GM12891 (cell line): ENCODE measurements at regions not wholly inside any gene's neighbourhood (a gene's known extent, or its start where the extent isn't known, plus 50 kb on each side); places are given as distances from the start of the nearest gene placed in this dataset.

Experiments used
- DNase-seq: peaks from one replicate; pipeline ENCODE4 v3.0.0; 2011; ENCODE audit warnings: low spot score; ENCODE audit not compliant: insufficient read length
- FAIRE-seq: peaks from 2 replicates; lab custom pipeline; 2011; peaks lifted over from hg19 to GRCh38; lab: Jason Lieb, UNC
- PAX5 ChIP-seq: IDR thresholded peaks from 2 replicates; pipeline ENCODE4 v1.6.1; 2011; ENCODE audit warnings: low read length, moderate library complexity, mild to moderate bottlenecking; ENCODE audit not compliant: insufficient read depth, severe bottlenecking
- POLR2A ChIP-seq: IDR thresholded peaks from 2 replicates; pipeline ENCODE4 v1.6.1; 2011; ENCODE audit warnings: low read depth, low read length, control low read depth
- POLR2AphosphoS5 ChIP-seq: IDR thresholded peaks from 2 replicates; pipeline ENCODE4 v1.6.1; 2011; ENCODE audit warnings: low read depth, low read length, control low read depth
- POU2F2 ChIP-seq: IDR thresholded peaks from 2 replicates; pipeline ENCODE4 v1.6.1; 2011; ENCODE audit warnings: low read depth, mild to moderate bottlenecking, control low read depth, low read length, moderate library complexity
- SPI1 ChIP-seq: IDR thresholded peaks from 2 replicates; pipeline ENCODE4 v1.6.1; 2011; ENCODE audit warnings: low read depth, low read length, control low read depth
- TAF1 ChIP-seq: IDR thresholded peaks from 2 replicates; pipeline ENCODE4 v1.6.1; 2011; ENCODE audit warnings: low read depth, low read length, control low read depth

- FAIRE-seq (no peak), DNase-seq (no peak)
- no peak for TF ChIP-seq POLR2A
- no peak for TF ChIP-seq POU2F2
- TF ChIP-seq POLR2AphosphoS5, result no peak
- TF ChIP-seq PAX5, result no peak
- TF ChIP-seq TAF1, result no peak
- TF ChIP-seq SPI1, result no peak
These were observed 251.2 kb upstream of the OBI1 start for GRCh38 chr13:78910147-78910546.

DNA sequence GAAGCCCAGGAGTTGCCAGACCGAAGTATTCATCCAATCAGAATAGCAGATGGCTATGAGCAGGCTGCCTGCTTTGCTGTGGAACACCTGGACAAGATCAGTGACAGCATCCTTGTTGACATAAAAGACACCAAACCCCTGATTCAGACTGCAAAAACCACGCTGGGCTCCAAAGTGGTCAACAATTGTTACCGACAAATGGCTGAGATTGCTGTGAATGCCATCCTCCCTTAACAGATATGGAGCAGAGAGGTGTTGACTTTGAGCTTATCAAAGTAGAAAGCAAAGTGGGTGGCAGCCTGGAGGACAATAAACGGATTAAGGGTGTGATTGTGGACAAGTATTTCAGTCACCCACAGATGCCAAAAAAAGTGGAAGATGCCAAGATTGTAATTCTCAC, 250.3 kb upstream of the OBI1 start:
- TF ChIP-seq SPI1 (no peak), TAF1 (no peak)
- DNase-seq, result no peak
- FAIRE-seq, result no peak

GRCh38 chr13:78907006-78907405, 248.1 kb upstream of the OBI1 start:
- TF ChIP-seq PAX5, result no peak
- no peak for TF ChIP-seq POLR2AphosphoS5
- no peak for TF ChIP-seq SPI1
- TF ChIP-seq POLR2A, result no peak
- TF ChIP-seq TAF1, result no peak
- no peak for TF ChIP-seq POU2F2
- DNase-seq (no peak), FAIRE-seq (no peak)

DNA sequence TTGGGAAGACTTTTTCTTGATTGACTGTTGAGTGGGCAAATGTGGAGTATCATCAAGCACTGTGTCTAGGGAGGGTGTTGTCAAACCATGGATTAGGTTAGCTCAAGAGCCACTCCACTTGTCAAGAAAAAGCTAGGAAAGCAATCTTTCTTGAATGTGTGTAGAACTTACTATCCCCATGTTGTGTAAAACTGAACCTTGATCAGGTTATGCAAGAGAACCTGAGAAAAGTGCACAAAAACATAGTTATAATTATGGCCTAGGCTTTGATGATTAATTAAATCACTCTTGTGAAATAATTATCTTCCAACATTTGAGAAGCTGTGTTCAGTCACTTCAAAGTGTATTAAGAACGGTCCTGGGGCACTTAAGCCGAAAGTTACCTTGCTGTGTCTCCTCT, 238.2 kb upstream of the OBI1 start:
- TF ChIP-seq POLR2AphosphoS5 (no peak), SPI1 (no peak), POLR2A (no peak), POU2F2 (no peak), TAF1 (no peak), PAX5 (no peak)
- FAIRE-seq (no peak), DNase-seq (no peak)

- DNase-seq, result no peak
- FAIRE-seq, result no peak
- no peak for TF ChIP-seq TAF1
These were observed 225.6 kb upstream of the OBI1 start for GRCh38 chr13:78884571-78884970.

- FAIRE-seq (no peak), DNase-seq (no peak)
- TF ChIP-seq POLR2A, result no peak
- TF ChIP-seq TAF1, result no peak
- TF ChIP-seq POLR2AphosphoS5, result no peak
- no peak for TF ChIP-seq PAX5
- no peak for TF ChIP-seq POU2F2
- no peak for TF ChIP-seq SPI1
These were observed 222.8 kb upstream of the OBI1 start for GRCh38 chr13:78881751-78882150.

GRCh38 chr13:78881054-78881453, 222.1 kb upstream of the OBI1 start:
- FAIRE-seq, result no peak
- no peak for DNase-seq

DNA sequence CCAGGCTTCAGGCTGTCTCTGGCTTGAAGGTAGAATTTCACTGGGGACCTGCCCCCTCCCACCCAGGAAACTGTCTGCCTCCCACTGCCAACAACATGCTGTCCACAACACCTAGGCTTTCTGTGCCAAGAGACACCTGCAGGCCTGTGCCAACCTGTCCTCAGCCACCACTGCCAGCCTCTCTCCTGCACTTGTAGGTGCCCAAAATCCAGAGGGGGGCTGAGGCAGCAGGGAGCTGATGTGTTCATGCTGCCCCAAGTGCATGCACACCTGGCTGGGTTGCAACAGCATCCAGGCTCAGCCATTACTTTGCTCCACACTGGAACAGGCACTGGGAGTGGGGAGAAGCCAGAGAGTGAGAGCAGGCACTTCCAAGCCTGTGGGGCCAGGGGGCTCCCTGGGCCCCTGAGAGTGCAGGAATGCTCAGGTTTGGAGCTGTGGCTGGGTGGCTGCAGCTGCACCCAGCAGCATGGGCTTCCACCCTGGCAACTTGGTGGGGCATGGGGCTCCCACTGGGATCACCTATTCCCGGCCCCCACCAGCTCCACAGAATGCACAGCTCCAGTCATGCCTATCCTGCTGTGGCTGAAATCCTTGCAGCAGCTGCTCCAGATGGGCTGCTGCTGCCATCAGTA, 218.1 kb upstream of the OBI1 start:
- DNase-seq (no peak), FAIRE-seq (no peak)
- no peak for TF ChIP-seq SPI1
- TF ChIP-seq POLR2A, result no peak
- TF ChIP-seq POLR2AphosphoS5, result no peak
- TF ChIP-seq PAX5, result no peak
- TF ChIP-seq POU2F2, result no peak
- TF ChIP-seq TAF1, result no peak

More at GRCh38 chr13:78881054-78881453, 222.1 kb upstream of the OBI1 start:
- TF ChIP-seq POLR2A (no peak), POU2F2 (no peak), POLR2AphosphoS5 (no peak), PAX5 (no peak), TAF1 (no peak), SPI1 (no peak)

GRCh38 chr13:78875792-78876580, 217.0 kb upstream of the OBI1 start:
- FAIRE-seq, result no peak
- TF ChIP-seq SPI1, result no peak
- no peak for TF ChIP-seq POLR2AphosphoS5
- no peak for TF ChIP-seq TAF1
- TF ChIP-seq POU2F2, result no peak
- no peak for TF ChIP-seq POLR2A
- no peak for TF ChIP-seq PAX5
- DNase-seq, result peak; percentile 6
